ENCODE measurements at regions not wholly inside any gene's neighbourhood (a gene's known extent, or its start where the extent isn't known, plus 50 kb on each side); places are given as distances from the start of the nearest gene placed in this dataset.

- TF ChIP-seq SP1 (IDR thresholded peaks at IDR 0.05) (no peak), NFRKB (IDR thresholded peaks at IDR 0.05) (no peak), FOXK2 (IDR thresholded peaks at IDR 0.05) (no peak), FOXA1 (IDR thresholded peaks at IDR 0.05) (no peak), CTBP1 (IDR thresholded peaks at IDR 0.05; ENCODE audit: borderline replicate concordance) (no peak), L3MBTL2 (conservative IDR thresholded peaks at IDR 0.05) (no peak)
These were observed 392.7 kb downstream of the UQCRFS1 start for GRCh38 chr19:28820289-28820688.
